NCI-H1105 (cell line): ENCODE measurements at regions not wholly inside any gene's neighbourhood (a gene's known extent, or its start where the extent isn't known, plus 50 kb on each side); places are given as distances from the start of the nearest gene placed in this dataset.
"Not testable (repeated sequence)": the region's sequence is repeated elsewhere in the genome, so short reads cannot be mapped to it uniquely, and the experiment has no call there.

ENCODE experiments used
- DNase-seq: peaks from one replicate; lab custom pipeline; 2025; lab: John Stamatoyannopoulos, UW

DNA sequence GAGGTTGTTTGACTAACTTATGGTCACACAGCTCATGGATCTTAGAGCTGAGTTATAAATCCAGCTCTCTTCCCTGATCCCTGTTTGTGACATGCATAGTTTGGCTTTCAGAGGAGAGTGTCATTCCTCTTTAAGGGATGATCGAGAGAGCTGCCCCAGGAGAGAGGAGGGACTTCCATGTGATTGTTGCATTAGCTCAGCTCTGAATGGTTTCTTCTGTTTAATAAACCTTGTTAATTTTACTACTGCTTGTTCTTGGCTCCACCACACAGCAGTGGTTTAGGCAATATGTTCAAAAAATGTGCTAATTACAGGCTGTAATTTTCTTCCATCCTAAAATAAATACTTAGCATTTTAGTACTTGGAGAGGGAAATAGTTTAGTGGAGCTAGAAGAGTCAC is 152.5 kb downstream of the C12orf75 start:
- DNase-seq: no peak

DNA sequence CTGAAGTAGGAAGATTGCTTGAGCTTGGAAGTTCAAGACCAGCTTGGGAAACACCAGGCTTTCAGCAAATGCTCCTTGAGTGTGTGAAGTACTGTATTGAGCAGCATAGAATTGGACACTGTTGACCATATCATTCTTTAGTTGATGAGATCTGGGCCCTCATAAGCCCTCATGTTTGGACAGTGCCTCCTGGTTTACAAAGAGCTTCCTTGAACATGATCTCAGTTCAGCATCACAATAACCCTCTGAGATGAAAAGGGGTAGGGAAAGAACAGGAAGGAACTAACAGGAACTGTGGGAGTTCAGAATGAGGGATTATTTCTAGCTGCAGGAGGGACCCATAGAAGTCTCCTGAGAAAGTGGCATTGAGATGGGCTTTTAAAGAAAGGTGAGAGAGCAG is 153.2 kb downstream of the C12orf75 start:
- no peak for DNase-seq

DNA sequence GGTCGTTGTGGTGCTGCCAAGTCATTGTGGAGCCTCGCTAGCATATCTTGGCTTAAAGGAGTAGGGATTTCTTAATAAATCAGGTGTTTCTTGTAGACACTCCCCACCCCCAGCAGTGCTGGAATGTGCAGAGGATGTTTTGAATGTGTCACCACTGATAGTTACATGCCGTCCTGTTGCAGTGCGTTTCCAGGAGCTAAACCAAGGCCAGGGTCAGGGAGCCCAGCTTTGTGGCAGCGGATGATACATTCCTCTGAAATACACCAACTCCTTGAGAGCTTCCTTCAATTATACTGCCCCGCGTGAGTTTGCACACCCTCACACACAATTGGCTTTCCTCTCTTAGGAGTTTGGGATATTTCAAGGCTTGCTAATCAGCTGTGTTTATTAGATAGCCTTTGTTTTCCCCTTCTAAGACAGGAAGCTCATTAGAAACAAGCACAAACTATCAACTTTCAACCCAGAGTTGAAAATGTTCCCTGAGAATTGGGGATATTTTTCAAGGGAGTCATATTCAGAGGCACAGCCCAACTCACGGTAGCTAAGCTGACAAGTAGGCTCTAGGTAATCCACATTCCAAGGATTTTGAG is 154.9 kb downstream of the C12orf75 start:
- DNase-seq: no peak

DNA sequence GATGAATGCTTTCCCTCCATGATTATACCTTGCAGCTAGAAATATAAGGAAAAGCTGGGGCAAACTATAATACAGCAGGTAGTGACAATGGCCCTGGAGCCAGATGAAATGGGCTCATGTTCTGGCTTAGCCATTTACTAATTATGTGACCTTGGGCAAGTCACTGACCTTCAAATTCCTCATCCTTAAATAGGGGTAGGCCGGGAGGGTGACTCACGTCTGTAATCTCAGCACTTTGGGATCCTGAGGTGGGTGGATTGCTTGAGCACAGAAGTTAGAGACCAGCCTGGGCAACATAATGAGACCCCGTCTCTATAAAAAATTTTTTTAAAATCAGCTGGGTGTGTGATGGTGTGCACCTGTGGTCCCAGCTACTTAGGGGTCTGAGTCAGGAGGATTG is 155.4 kb downstream of the C12orf75 start:
- no peak for DNase-seq

DNA sequence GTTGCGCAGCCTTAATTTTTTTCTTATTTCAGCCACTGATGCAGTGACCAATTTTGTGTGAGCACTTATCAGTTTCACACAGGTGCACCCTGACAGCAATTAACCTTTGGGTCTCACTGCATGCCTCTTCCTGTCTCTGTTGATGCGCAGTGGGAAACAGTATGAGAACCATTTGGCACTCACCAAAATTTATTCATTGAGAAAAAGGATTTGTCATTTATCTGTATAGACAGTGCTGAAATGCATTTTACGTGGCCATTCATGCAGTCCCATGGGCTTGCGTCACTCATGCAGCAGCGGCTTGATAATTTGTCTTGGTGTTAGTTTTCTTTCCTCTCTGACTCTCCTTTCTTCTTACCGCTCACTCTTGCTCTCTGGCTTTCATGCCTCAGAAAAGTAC is 157.5 kb downstream of the C12orf75 start:
- no peak for DNase-seq

DNA sequence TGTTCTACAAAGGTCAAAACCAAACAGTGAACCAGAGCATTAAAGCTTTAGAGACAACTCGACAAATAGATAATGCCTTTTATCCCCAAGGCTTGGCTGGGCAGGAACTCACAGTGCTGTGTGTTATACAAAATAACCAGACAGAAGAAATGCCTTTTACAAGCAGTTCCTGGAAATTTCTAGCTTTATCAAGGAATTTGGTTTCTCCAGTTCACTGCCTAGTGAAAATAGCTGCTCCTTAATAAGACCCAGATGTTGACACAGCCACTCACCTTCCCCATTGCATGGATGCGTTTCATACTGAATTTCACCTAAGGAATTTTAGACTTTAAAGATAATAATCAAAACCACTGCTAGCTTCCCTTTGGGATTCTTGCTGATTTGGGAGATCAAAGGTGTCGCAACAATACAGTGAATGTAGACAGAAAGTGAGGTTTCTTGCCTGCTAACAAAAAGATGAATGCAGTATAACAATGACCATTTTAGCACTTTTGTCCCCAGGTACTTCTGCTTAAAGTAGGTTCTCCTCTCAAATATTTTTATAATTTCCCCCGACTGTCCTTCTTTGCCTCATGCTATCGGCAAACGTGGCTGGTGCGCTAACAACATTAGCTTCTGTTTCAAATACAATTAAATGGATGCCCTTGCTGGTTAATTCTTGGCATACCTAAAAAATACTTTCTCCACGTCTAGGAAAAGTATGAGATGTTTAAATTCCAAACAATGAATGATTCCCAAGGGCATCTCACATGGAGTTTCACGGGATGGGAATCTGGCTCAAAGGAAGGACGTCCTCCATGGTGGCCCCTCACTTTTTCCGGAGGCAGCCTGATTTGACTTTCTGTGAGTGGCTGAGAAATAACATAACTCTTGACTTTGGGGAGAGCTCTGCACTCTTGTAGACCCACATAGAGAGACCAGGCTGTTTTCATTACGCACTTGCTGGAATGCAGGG is 162.4 kb downstream of the C12orf75 start:
- no peak for DNase-seq

DNA sequence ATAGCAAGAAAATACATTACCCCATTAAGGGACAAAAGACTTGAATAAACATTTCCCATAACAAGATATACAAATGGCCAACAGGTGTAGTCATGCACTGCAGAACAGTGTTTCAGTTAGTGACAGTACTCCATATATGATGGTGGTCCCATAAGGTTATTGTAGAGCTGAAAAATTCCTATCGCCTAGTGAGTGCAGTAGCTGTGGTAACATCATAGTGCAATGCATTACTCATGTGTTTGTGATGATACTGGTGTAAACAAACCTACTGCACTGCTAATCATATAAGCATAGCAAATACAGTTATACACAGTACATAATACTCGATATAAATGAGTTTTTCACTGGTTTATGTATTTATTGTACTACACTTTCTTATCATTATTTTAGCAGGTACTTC is 168.7 kb downstream of the C12orf75 start:
- DNase-seq: no peak

DNA sequence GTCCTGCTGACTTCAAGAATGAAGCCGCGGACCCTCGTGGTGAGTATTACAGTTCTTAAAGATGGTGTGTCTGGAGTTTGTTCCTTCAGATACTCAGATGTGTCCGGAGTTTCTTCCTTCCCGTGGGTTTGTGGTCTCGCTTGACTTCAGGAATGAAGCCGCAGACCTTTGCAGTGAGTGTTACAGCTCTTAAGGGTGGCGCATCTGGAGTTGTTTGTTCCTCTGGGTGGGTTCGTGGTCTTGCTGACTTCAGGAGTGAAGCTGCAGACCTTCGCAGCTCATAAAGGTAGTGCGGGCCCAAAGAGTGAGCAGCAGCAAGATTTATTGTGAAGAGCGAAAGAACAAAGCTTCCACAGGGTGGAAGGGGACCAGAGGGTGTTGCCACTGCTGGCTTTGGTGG is 170.2 kb downstream of the C12orf75 start:
- not testable (repeated sequence) for DNase-seq

DNA sequence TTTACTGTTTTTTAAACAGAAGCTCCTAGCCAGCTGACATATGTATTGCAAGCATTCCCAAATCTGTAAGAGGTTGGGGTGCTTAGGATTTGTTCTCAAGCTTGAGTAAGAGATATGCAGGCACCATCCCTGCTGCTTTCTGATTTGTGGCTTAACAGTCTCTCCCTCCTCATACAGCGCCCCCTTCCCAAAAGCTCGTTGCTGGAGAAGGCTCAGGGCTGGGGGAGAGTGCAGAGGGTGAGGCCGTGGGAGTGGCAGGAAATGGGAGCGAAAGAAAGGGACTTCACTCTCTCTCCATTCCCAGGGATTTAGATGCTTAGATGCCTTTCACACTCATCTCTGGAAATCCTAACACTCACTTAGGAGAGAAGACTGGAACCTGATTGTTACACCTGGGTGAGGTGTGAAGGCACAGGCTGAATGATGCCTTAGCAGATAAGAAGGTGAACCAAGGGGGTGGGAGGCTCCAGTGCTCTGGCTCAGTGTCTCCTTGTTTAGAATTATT is 172.0 kb downstream of the C12orf75 start:
- no peak for DNase-seq

DNA sequence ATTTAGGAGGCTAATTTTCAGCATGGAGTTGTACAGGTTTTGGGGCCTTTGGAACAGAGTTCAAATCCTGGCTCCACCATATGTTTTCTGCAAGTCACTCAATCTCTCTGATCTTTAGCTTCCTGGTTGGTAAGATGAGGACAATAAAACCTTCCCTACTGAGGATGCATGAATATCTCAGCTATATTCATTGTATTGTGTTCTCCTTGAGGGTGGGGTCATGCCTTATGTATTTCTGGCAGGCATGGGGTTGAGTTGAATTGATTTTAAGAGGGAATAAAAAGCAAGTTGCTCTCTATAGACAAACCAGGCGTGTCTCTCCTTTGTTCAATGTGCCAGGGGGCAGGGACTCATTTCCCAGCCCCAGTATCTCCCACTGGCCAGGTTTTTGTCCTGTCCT is 173.1 kb downstream of the C12orf75 start:
- DNase-seq: no peak

DNA sequence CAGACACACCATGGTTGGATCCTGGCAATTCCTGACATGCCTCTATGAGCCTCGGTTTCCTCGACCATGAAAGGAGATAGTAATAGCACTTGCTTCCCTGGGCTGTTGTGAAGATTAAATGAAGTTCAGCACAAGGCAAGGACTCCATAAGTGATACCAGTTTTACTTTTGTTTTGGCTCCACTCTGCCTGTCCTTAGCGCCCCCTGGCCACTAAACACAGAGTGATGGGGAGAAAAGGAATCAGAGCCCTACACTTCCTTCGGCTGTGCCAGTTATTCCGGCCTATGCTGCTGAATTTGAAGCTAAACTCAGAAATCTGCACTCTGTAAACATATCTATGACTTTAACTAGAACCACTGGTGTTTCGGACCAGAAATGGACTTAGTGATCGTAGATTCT is 173.8 kb downstream of the C12orf75 start:
- DNase-seq: no peak

DNA sequence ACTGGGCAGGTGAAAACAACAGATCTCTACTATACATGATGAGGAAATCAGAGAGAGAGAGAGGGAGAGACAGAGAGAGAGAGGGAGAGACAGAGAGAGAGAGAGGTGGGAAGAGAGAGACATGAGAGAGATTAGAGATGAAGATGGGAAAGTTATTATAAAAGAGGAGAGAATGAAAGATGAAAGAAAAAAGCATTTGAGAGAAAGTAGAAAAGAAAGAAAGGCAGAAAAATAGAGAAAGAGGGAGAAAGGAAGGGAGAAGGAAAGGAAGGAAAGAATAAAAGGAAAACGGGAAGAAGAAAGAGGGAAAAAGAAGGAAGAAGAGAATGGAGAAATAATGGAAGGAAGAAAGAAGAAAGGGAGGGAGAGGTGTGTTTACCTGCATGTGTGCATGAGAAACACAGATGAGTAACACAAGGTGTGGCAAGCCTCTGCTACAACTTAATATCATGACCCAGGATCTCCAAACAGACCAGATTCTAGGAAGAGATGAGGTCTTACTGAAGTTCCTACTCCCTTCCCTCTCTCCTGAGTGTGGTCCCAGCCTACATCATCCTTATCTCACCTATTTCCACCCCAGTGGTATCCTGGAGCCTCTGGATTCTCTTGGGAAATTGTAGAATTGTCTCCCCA is 176.3 kb downstream of the C12orf75 start:
- DNase-seq: no peak

DNA sequence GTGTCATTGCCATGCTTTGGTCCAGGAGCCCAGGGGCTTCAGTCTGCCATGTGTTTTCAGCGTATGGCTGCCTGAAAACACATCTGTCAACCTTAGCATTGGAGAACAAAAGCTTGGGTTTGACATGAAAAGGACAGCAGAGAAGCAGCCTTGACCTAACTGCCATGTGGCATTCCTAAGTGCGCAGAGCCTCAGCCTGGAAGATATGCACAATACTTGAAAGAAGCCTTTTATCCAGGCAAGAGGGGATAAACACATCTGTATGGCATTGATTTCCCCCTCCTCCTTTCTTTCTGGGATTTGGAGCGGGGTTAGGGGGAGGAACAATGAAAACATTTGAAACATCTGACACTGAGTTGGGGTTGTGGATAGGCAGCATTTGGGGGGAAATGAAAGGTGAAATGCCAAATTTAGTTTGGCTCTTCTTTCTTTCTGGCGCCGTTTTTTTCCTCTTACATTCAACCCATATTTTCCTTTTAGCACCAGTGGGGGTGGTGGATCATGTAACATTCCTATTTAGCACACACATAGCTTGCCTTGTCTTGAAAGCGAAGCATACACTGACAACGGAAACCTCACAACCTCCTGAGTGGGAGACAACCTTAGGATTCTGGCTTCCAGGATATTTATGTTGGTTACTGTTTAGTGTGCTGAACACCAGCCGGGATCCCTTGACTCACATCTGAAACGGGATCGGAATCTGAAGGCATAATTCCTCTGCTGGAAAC is 177.0 kb downstream of the C12orf75 start:
- DNase-seq: no peak

DNA sequence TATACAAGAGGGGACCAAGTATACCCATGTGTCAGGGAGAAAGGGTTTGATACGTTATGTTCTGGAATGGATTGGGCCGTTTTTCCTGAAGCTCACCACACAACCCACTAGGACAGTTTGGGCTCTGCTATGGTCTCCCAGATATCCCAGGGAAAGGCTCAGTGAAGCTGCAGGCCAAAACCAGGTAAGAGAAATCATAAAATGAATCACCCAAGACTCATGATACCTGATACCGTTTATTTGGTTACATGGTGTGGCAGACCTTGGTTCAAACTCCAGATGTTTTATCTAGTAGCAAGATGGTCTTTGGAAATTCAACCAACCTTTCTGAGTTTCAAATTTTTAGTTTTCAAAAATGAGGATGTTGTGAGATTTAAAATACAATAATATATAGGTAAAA is 177.6 kb downstream of the C12orf75 start:
- DNase-seq: no peak

DNA sequence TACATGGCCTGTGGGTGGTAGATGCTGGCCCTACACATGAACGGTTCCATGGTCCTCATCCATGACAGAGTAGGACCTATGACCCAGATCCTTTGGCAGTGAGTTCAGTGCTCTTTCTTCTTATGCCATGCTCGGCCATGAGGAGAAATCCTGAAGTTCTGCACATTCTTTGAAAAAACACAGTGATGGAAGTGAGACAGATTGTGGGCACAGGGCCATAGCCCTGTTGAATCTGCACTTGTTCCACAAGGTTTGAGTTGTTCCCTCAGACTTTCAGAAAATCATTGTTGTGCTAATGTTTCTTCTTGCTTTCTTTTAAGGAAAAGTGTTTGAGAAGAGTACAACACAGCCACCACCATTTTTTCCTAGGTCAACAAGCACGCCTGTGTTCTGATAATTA is 180.0 kb downstream of the C12orf75 start:
- DNase-seq: no peak

DNA sequence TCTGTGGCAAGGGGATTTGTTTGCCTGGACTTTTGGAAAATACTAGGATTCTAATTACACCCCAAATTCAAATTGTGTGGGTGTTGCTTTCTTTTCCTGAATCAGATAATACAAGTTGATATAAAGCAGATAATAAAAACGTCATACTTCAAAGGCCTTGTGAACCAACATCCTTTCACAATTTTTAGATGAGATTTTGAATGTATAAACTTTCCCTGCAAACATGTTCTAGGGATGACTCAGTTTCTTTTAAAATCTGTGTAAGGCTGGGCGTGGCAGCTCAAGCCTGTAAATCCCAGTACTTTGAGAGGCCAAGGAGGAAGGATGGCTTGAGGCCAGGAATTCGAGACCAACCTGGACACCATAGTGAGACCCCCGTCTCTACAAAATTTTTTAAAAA is 182.4 kb downstream of the C12orf75 start:
- not testable (repeated sequence) for DNase-seq

DNA sequence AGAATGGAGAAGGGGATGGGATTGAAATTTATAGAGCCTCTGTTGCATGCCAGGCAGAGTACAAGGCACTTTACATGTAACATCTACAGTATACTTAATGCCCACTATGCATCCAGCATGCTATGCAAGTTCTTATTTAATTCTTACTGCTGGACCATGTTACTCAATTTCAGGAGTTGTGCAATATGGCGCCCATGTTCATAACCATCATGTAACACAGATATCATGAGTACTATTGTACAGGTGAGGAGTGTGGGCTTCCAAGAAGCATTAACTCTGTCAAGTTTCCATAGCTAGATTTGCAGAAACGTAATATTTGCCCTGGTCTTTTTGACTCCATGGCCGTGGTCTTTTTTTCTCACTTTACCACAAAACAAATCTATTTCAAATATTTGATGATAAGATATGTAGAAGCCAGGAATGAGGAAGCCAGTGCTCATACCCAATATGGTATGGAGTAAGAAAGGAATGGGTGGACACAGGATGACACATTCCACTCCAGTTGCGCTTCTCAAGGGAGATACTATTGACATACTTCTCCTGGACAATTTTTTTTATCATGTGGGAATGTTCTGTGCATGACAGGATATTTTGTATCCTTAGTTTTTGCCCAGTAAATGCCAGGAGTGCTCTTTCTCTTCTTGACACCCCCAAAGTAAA is 191.8 kb downstream of the C12orf75 start:
- DNase-seq: no peak

DNA sequence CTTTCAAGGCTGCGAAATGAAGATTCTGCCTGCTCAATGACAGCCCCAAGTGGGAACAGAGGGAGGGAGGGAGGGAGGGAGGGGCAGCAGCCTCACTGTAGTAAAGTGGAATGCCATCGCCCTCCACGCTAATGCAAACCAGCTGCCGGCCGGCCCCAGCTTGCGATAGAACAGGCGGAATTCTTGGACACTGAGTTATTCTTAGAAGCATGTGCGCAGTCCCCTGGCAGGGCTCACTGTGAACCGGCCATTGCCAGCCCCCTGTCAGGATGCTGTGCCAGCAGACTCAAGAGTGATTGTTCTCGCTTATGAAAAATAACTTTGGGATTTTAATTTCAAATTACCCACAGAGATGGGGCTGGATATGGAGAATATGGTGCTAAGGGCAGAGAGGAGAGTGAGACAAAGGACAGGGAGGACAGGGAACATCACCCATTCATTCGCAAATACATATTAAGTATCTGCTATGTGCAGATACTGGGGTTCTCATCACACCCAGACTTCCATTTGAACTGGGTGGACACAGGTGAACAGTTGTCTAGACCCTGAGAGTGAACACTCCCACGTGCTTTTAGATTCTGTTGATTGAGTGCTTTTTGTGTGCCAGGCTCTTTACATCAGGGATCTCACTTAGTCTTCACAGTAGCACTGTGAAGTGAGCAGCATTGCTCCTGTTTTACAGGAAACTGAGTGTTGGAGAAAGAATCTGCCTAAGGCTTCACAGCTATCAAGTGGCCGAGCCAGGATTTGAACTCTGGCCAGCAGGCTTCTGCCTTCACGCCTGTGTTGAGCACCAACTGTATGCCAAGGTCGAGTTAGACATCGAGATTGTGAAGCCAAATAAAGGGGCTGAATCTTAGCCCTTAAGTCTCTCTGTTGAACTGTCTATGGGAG is 192.9 kb downstream of the C12orf75 start:
- DNase-seq: no peak

DNA sequence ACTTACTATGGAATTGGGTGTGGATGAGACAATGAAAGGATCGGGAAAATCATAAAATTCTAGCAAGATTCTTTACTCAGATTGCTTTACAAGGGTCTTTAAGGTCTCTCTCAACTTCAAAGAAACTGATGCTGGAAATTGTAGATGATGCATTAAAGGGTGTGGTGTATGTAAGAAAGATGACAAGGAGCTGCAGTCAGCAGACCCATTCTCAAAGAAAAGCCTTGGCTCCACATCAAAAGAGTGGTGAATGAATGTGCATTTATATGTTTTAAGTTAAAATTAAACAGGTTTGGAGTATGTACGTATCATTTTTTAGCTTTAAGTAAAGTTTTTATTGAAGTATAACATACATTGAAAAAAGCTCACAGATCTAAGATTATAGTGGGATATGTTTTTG is 194.5 kb downstream of the C12orf75 start:
- DNase-seq: no peak

DNA sequence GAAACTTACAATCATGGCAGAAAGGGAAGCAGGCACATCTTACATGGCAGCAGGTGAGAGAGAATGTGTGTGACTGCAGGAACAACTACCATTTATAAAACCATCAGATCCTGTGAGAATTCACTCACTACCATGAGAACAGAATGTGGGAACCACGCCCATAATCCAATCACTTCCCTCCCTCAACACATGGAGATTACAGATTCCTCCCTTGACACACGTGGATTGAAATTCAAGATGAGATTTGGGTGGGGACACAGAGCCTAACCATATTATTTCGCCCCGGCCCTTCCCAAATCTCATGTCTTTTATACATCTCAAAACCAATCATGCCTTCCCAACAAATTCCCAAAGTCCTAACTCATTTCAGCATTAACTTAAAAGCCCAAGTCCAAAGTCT is 203.6 kb downstream of the C12orf75 start:
- DNase-seq: no peak

DNA sequence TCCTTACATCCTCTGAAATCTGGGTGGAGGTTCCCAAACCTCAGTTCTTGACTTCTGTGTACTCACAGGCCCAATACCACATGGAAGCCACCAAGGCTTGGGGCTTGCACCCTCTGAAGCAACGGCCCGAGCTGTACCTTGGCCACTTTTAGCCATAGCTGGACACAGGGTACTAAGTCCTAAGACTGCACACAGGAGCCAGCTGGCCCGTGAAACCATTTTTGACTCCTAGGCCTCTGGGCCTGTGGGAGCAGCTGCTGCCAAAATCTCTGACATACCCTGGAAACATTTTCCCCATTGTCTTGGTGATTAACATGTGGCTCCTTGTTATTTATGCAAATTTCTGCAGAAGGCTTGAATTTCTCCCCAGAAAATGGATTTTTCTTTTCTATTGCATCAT is 204.5 kb downstream of the C12orf75 start:
- not testable (repeated sequence) for DNase-seq
